Loucy (cell line): ENCODE measurements at regions not wholly inside any gene's neighbourhood (a gene's known extent, or its start where the extent isn't known, plus 50 kb on each side); places are given as distances from the start of the nearest gene placed in this dataset.

Source experiments
- CTCF ChIP-seq: fragments of 200-600 bp; sonication (generic); conservative IDR thresholded peaks from 2 replicates; pipeline ENCODE4 v1.5.1; 2014; ENCODE audit warnings: mild to moderate bottlenecking, antibody characterized with exemption, low read length
- EZH2phosphoT487 ChIP-seq: fragments of 200-600 bp; IDR thresholded peaks from 2 replicates; pipeline ENCODE4 v1.6.1; 2018; ENCODE audit warnings: antibody characterized with exemption, mild to moderate bottlenecking, moderate library complexity, borderline replicate concordance

GRCh38 chr18:38557006-38557405 is 991.4 kb upstream of the CELF4 start:
- TF ChIP-seq CTCF: no peak
- TF ChIP-seq EZH2phosphoT487: no peak
